GM19468 (cell line): ENCODE measurements at regions not wholly inside any gene's neighbourhood (a gene's known extent, or its start where the extent isn't known, plus 50 kb on each side); places are given as distances from the start of the nearest gene placed in this dataset.
"Not testable (repeated sequence)": the region's sequence is repeated elsewhere in the genome, so short reads cannot be mapped to it uniquely, and the experiment has no call there.

Experiments
- ATAC-seq: cut with Tn5 transposase; IDR thresholded peaks from one replicate; pipeline ENCODE4 v1.9.1; 2021; ENCODE audit warnings: mild to moderate bottlenecking, moderate library complexity, moderate number of reproducible peaks; ENCODE audit not compliant: unreplicated experiment; ENCODE audit errors: extremely low read depth

- ATAC-seq, result no peak
Observed at GRCh38 chr3:78476076-78476475, 1291.7 kb downstream of the ROBO1 start.

- ATAC-seq, result no peak
Observed at GRCh38 chr3:78481050-78481449, 1286.7 kb downstream of the ROBO1 start.

- no peak for ATAC-seq
Observed at GRCh38 chr3:78483090-78483489, 1284.7 kb downstream of the ROBO1 start.

GRCh38 chr3:78494851-78495250, 1272.9 kb downstream of the ROBO1 start:
- no peak for ATAC-seq

GRCh38 chr3:78495301-78495700, 1272.5 kb downstream of the ROBO1 start:
- no peak for ATAC-seq

GRCh38 chr3:78496501-78496900, 1271.3 kb downstream of the ROBO1 start:
- no peak for ATAC-seq

- ATAC-seq, result no peak
Observed at GRCh38 chr3:78497021-78497420, 1270.8 kb downstream of the ROBO1 start.

- no peak for ATAC-seq
Observed at GRCh38 chr3:78497767-78498166, 1270.0 kb downstream of the ROBO1 start.

- ATAC-seq, result no peak
Observed at GRCh38 chr3:78506061-78506460, 1261.7 kb downstream of the ROBO1 start.

- no peak for ATAC-seq
Observed at GRCh38 chr3:78506581-78507195, 1261.1 kb downstream of the ROBO1 start.

- no peak for ATAC-seq
Observed at GRCh38 chr3:78507196-78507984, 1260.4 kb downstream of the ROBO1 start.

GRCh38 chr3:78511840-78512239, 1256.0 kb downstream of the ROBO1 start:
- ATAC-seq, result no peak

GRCh38 chr3:78512786-78513185, 1255.0 kb downstream of the ROBO1 start:
- ATAC-seq, result not testable (repeated sequence)

- ATAC-seq, result no peak
Observed at GRCh38 chr3:78516437-78516836, 1251.4 kb downstream of the ROBO1 start.

- no peak for ATAC-seq
Observed at GRCh38 chr3:78516937-78517336, 1250.9 kb downstream of the ROBO1 start.

- ATAC-seq, result no peak
Observed at GRCh38 chr3:78517965-78518364, 1249.8 kb downstream of the ROBO1 start.

GRCh38 chr3:78519281-78519680, 1248.5 kb downstream of the ROBO1 start:
- ATAC-seq, result no peak

- no peak for ATAC-seq
Observed at GRCh38 chr3:78529601-78530000, 1238.2 kb downstream of the ROBO1 start.

- ATAC-seq, result no peak
Observed at GRCh38 chr3:78540485-78540884, 1227.3 kb downstream of the ROBO1 start.

- ATAC-seq, result no peak
Observed at GRCh38 chr3:78545827-78546226, 1222.0 kb downstream of the ROBO1 start.
